HUDEP-2 (cell line): ENCODE measurements at regions not wholly inside any gene's neighbourhood (a gene's known extent, or its start where the extent isn't known, plus 50 kb on each side); places are given as distances from the start of the nearest gene placed in this dataset.
"Not testable (repeated sequence)": the region's sequence is repeated elsewhere in the genome, so short reads cannot be mapped to it uniquely, and the experiment has no call there.

ENCODE experiments used
- DNase-seq, 76 experiments: peaks; one replicate each; lab custom pipeline; 2025; ENCODE audit not compliant: unreplicated experiment in 76 of 76; lab: John Stamatoyannopoulos, UW

GRCh38 chr10:119996944-119997343 is 104.4 kb downstream of the SEC23IP start:
- no peak for DNase-seq

- no peak for DNase-seq
These were observed 104.9 kb downstream of the SEC23IP start for GRCh38 chr10:119997429-119997828.

- DNase-seq: no peak
These were observed 110.3 kb downstream of the SEC23IP start for GRCh38 chr10:120002785-120003184.

GRCh38 chr10:120005207-120006201 is 113.0 kb downstream of the SEC23IP start:
- DNase-seq: no peak

GRCh38 chr10:120007261-120007660 is 114.7 kb downstream of the SEC23IP start:
- no peak for DNase-seq

- DNase-seq: no peak
These were observed 119.0 kb downstream of the SEC23IP start for GRCh38 chr10:120011359-120012130.

GRCh38 chr10:120012131-120012400 is 119.5 kb downstream of the SEC23IP start:
- no peak for DNase-seq

GRCh38 chr10:120012566-120012965 is 120.0 kb downstream of the SEC23IP start:
- DNase-seq: no peak

- no peak for DNase-seq
These were observed 121.5 kb downstream of the SEC23IP start for GRCh38 chr10:120014031-120014430.

- no peak for DNase-seq
These were observed 122.5 kb downstream of the SEC23IP start for GRCh38 chr10:120015064-120015463.

- no peak for DNase-seq
These were observed 124.4 kb downstream of the SEC23IP start for GRCh38 chr10:120016906-120017305.

GRCh38 chr10:120017733-120018417 is 125.3 kb downstream of the SEC23IP start:
- no peak for DNase-seq

GRCh38 chr10:120018695-120019094 is 126.2 kb downstream of the SEC23IP start:
- DNase-seq: no peak

GRCh38 chr10:120019568-120019967 is 127.0 kb downstream of the SEC23IP start:
- DNase-seq: no peak

- no peak for DNase-seq
These were observed 129.8 kb downstream of the SEC23IP start for GRCh38 chr10:120022357-120022756.

- no peak for DNase-seq
These were observed 141.7 kb downstream of the SEC23IP start for GRCh38 chr10:120034236-120034635.

- DNase-seq: no peak
These were observed 146.5 kb downstream of the SEC23IP start for GRCh38 chr10:120039046-120039445.

GRCh38 chr10:120039826-120040225 is 147.3 kb downstream of the SEC23IP start:
- no peak for DNase-seq

GRCh38 chr10:120041807-120042559 is 149.5 kb downstream of the SEC23IP start:
- DNase-seq: no peak

- DNase-seq: no peak
These were observed 150.2 kb downstream of the SEC23IP start for GRCh38 chr10:120042705-120043104.

- DNase-seq: not testable (repeated sequence)
These were observed 154.8 kb downstream of the SEC23IP start for GRCh38 chr10:120047373-120047772.
